Fibroblast of the aortic adventitia (primary cell): ENCODE measurements at regions not wholly inside any gene's neighbourhood (a gene's known extent, or its start where the extent isn't known, plus 50 kb on each side); places are given as distances from the start of the nearest gene placed in this dataset.

Experiments used
- DNase-seq: peaks from one replicate; pipeline ENCODE4 v3.0.0-alpha.2; 2010; ENCODE audit warnings: low read depth
- H3K4me3 ChIP-seq: 2 replicates; pipeline ENCODE4 v1.5.1; 2011; ENCODE audit warnings: low read depth, mild to moderate bottlenecking, control low read depth, low read length, moderate library complexity
- CTCF ChIP-seq: IDR thresholded peaks from 2 replicates; pipeline ENCODE4 v1.5.1; 2011; ENCODE audit warnings: mild to moderate bottlenecking, low read length, control low read depth, inconsistent platforms; ENCODE audit not compliant: insufficient read depth

DNA sequence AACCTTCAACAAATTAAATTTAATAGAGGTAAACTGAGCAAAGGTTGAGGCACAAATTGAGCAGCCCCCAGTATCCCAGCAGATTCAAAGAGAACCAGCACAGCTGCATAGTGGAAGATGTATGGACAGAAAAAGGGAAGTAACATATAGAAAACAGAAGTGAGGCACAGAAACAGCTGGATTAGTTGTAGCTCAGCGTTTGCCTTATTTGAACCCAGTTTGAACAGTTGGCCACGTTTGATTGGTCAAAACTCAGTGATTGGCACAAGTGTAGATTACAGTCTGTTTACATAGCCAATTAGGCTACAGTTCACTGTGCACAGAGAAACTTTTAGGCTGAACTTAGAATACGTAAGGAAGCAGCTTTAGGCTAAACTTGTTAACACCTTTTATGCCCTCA, 315.5 kb downstream of the RMST start:
- no peak for TF ChIP-seq CTCF

GRCh38 chr12:97781342-97781741, 318.7 kb downstream of the RMST start:
- no peak overlapping the region for H3K4me3 ChIP-seq
- TF ChIP-seq CTCF = no peak
- no peak for DNase-seq

More for the DNA sequence above, 315.5 kb downstream of the RMST start:
- DNase-seq = no peak
- H3K4me3 ChIP-seq = no peak overlapping the region

- DNase-seq = no peak
- H3K4me3 ChIP-seq = no peak overlapping the region
- no peak for TF ChIP-seq CTCF
Observed at GRCh38 chr12:97784904-97785303, 322.3 kb downstream of the RMST start.

GRCh38 chr12:97790281-97790680, 327.7 kb downstream of the RMST start:
- DNase-seq = no peak
- no peak overlapping the region for H3K4me3 ChIP-seq
- TF ChIP-seq CTCF = no peak

GRCh38 chr12:97797473-97797872, 334.9 kb downstream of the RMST start:
- DNase-seq = no peak
- TF ChIP-seq CTCF = no peak

DNA sequence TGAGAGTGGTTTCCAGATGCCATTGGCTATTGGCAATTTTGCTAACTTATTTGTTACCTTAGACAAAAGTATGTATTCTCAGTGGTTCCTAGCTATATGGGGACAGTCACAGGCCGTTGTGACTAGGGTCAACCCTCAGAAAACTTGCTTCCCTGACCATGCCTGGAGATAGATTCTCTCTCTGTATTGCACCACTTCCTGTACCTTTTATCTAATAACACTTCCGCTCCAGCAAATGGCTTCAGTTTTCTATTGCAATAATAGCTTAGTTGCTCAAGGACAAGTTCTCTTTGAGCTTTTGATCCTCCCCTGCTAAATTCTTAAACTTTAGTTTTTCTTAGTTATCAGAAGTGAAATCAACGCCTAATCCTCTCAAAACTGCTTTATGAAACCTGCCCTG, 338.0 kb downstream of the RMST start:
- DNase-seq = no peak
- H3K4me3 ChIP-seq = no peak overlapping the region
- no peak for TF ChIP-seq CTCF

More at GRCh38 chr12:97797473-97797872, 334.9 kb downstream of the RMST start:
- H3K4me3 ChIP-seq = no peak overlapping the region

DNA sequence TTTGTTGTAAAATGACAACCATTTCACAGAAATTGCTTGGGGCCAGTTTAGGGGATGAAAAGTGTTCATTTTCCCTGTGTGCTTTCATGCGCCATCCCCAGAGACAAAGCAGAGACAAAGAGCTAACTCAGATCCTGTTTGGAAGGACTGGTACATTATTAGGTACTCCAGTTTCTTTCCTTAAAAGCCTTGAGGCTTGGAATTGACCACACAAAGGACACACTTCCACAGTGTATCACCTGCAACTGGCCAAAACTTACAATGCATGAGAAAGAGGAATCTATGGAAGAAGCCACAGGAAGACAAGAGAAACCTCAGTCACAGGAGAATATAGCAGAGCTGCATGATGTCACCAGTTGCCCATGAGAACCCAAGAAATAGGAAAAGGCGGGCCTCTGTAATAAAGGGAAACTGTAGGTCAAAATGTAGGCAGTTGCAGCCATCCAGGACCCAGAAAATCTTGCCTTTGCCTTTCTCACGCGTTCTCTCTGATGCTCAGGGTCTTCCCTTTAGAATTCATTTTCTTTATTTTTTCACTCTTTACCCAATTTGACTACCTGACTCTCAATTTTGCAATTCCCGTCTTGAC, 339.0 kb downstream of the RMST start:
- no peak for DNase-seq
- TF ChIP-seq CTCF = no peak

More for the DNA sequence above, 339.0 kb downstream of the RMST start:
- H3K4me3 ChIP-seq = no peak overlapping the region
